ENCODE measurements at regions not wholly inside any gene's neighbourhood (a gene's known extent, or its start where the extent isn't known, plus 50 kb on each side); places are given as distances from the start of the nearest gene placed in this dataset.

- H3K27me3 Mint-ChIP-seq (ENCODE audit: insufficient read depth, unreplicated experiment): no peaks in the 10 kb centered on the region
- Histone ChIP-seq H3K27me3 (replicated peaks; ENCODE audit: control insufficient read depth, insufficient read depth, low read length) (no peaks in the 10 kb centered on the region), H3K9me3 (no peaks in the 10 kb centered on the region), H3K4me3 (ENCODE audit: low read depth, low read length) (no peak overlapping the region), H3K36me3 (ENCODE audit: control insufficient read depth, insufficient read depth, low read length) (no peaks in the 10 kb centered on the region), H3K4me1 (0 out of 2 replicates have a peak, but pooled peaks cover 4% of the 10 kb centered on the region)
- no peak for DNase-seq
- H3K4me3 Mint-ChIP-seq (ENCODE audit: unreplicated experiment): no peak overlapping the region
- ChIA-PET CTCF (no interaction called here), POLR2A (no interaction called here)
- intact Hi-C loops (cut with micrococcal nuclease; ENCODE audit: unreplicated experiment): no loop called here
- H3K4me1 Mint-ChIP-seq (ENCODE audit: low read depth, unreplicated experiment): peaks cover 10% of the 10 kb centered on the region
- no TSS peak for BruUV-seq (replicated peaks)
- TF ChIP-seq CTCF (IDR thresholded peaks at IDR 0.05; ENCODE audit: insufficient read depth in 1 of 2, low read depth in 1 of 2, low read length in 1 of 2, severe bottlenecking in 1 of 2, unreplicated experiment in 1 of 2): no peak
- H3K36me3 Mint-ChIP-seq (ENCODE audit: insufficient read depth, unreplicated experiment): no peaks in the 10 kb centered on the region
- no peaks in the 10 kb centered on the region for H3K9me3 Mint-ChIP-seq (ENCODE audit: unreplicated experiment)
- no peak overlapping the region for H3K27ac Mint-ChIP-seq (ENCODE audit: unreplicated experiment)
Measured at GRCh38 chr2:118670838-118671237, 176.6 kb downstream of the EN1 start.

- no peak for DNase-seq
- 0 out of 2 replicates have a peak, but pooled peaks cover 4% of the 10 kb centered on the region for H3K4me1 ChIP-seq
- Mint-ChIP-seq H3K4me1 (ENCODE audit: low read depth, unreplicated experiment) (peaks cover 10% of the 10 kb centered on the region), H3K9me3 (ENCODE audit: unreplicated experiment) (no peaks in the 10 kb centered on the region), H3K27ac (ENCODE audit: unreplicated experiment) (no peak overlapping the region), H3K36me3 (ENCODE audit: insufficient read depth, unreplicated experiment) (no peaks in the 10 kb centered on the region), H3K4me3 (ENCODE audit: unreplicated experiment) (no peak overlapping the region), H3K27me3 (ENCODE audit: insufficient read depth, unreplicated experiment) (peaks cover 3% of the 10 kb centered on the region)
- no TSS peak for BruUV-seq (replicated peaks)
- no peak overlapping the region for H3K4me3 ChIP-seq (ENCODE audit: low read depth, low read length)
- no peaks in the 10 kb centered on the region for H3K9me3 ChIP-seq
- no peak for TF ChIP-seq CTCF (IDR thresholded peaks at IDR 0.05; ENCODE audit: insufficient read depth in 1 of 2, low read depth in 1 of 2, low read length in 1 of 2, severe bottlenecking in 1 of 2, unreplicated experiment in 1 of 2)
- no peaks in the 10 kb centered on the region for H3K27me3 ChIP-seq (replicated peaks; ENCODE audit: control insufficient read depth, insufficient read depth, low read length)
- POLR2A ChIA-PET: no interaction called here
- intact Hi-C loops (cut with micrococcal nuclease; ENCODE audit: unreplicated experiment): no loop called here
- H3K36me3 ChIP-seq (ENCODE audit: control insufficient read depth, insufficient read depth, low read length): no peaks in the 10 kb centered on the region
- CTCF ChIA-PET: no interaction called here
Measured at GRCh38 chr2:118670276-118670675, 177.2 kb downstream of the EN1 start.

- CTCF ChIA-PET: no interaction called here
- Mint-ChIP-seq H3K27me3 (ENCODE audit: insufficient read depth, unreplicated experiment) (peaks cover 5% of the 10 kb centered on the region), H3K9me3 (ENCODE audit: unreplicated experiment) (no peaks in the 10 kb centered on the region), H3K4me1 (ENCODE audit: low read depth, unreplicated experiment) (peaks cover 10% of the 10 kb centered on the region), H3K4me3 (ENCODE audit: unreplicated experiment) (no peak overlapping the region), H3K36me3 (ENCODE audit: insufficient read depth, unreplicated experiment) (no peaks in the 10 kb centered on the region), H3K27ac (ENCODE audit: unreplicated experiment) (no peak overlapping the region)
- Histone ChIP-seq H3K4me3 (ENCODE audit: low read depth, low read length) (no peak overlapping the region), H3K4me1 (0 out of 2 replicates have a peak, but pooled peaks cover 4% of the 10 kb centered on the region), H3K27me3 (replicated peaks; ENCODE audit: control insufficient read depth, insufficient read depth, low read length) (no peaks in the 10 kb centered on the region), H3K36me3 (ENCODE audit: control insufficient read depth, insufficient read depth, low read length) (no peaks in the 10 kb centered on the region), H3K9me3 (no peaks in the 10 kb centered on the region)
- POLR2A ChIA-PET: no interaction called here
- no TSS peak for BruUV-seq (replicated peaks)
- TF ChIP-seq CTCF (IDR thresholded peaks at IDR 0.05; ENCODE audit: insufficient read depth in 1 of 2, low read depth in 1 of 2, low read length in 1 of 2, severe bottlenecking in 1 of 2, unreplicated experiment in 1 of 2): no peak
- intact Hi-C loops (cut with micrococcal nuclease; ENCODE audit: unreplicated experiment): loop anchor here (10.0 kb wide), 1 partner anchor 295 kb away; no protein-coding TSS in a partner anchor
- no peak for DNase-seq
Measured at GRCh38 chr2:118669654-118670053, 177.8 kb downstream of the EN1 start.

Measured in Caco-2 (cell line).